Left lung (tissue), 4 donors: ENCODE measurements at regions not wholly inside any gene's neighbourhood (a gene's known extent, or its start where the extent isn't known, plus 50 kb on each side); places are given as distances from the start of the nearest gene placed in this dataset.

Experiments
- ATAC-seq: fragments of 200-7000 bp; cut with Tn5 transposase; one replicate; pipeline ENCODE4 v1.9.1; 2020; ENCODE audit warnings: moderate library complexity
- DNase-seq, 4 donors: peaks; one replicate each; pipeline ENCODE4 v3.0.0-alpha.2; 2013 to 2020
- H3K27ac ChIP-seq, 2 donors: fragments of 200-600 bp; sonication (generic) in 1 of 2; one replicate each; pipeline versions ENCODE4 v1.5.0 to v1.8.0; 2020 to 2021
- H3K27me3 ChIP-seq, 2 donors: fragments of 200-600 bp; sonication (generic) in 1 of 2; one replicate each; pipeline versions ENCODE4 v1.5.0 to v1.8.0; 2020 to 2021
- H3K36me3 ChIP-seq, 2 donors: fragments of 200-600 bp; sonication (generic) in 1 of 2; one replicate each; pipeline versions ENCODE4 v1.5.0 to v1.8.0; 2020 to 2021
- H3K4me1 ChIP-seq, 2 donors: fragments of 200-600 bp; one replicate each; pipeline ENCODE4 v1.8.0; 2021
- H3K4me3 ChIP-seq, 2 donors: fragments of 200-600 bp; sonication (generic) in 1 of 2; one replicate each; pipeline versions ENCODE4 v1.5.0 to v1.8.0; 2020 to 2021; ENCODE audit warnings: mild to moderate bottlenecking in 1 of 2
- H3K9me3 ChIP-seq, 2 donors: fragments of 200-600 bp; sonication (generic) in 1 of 2; one replicate each; pipeline versions ENCODE4 v1.5.0 to v1.8.0; 2020 to 2021
- intact Hi-C, 2 donors: fragments of 100-400 bp; cut with DNase I; formaldehyde crosslinking; loops; one replicate each; pipeline versions ENCODE4 v1.11.2 to v1.14.2; 2022
- TF ChIP-seq, protein P1 (sequence below), 2 donors: fragments of 200-600 bp; sonication (generic) in 1 of 2; IDR thresholded peaks; one replicate each; pipeline versions ENCODE4 v1.5.0 to v1.8.0; 2021; ENCODE audit warnings: antibody characterized with exemption in 2 of 2
- donor health status: DM: no; HTN: yes; CAD: no.
- donor health status: DM: no; HTN: no; CAD: no.

DNA sequence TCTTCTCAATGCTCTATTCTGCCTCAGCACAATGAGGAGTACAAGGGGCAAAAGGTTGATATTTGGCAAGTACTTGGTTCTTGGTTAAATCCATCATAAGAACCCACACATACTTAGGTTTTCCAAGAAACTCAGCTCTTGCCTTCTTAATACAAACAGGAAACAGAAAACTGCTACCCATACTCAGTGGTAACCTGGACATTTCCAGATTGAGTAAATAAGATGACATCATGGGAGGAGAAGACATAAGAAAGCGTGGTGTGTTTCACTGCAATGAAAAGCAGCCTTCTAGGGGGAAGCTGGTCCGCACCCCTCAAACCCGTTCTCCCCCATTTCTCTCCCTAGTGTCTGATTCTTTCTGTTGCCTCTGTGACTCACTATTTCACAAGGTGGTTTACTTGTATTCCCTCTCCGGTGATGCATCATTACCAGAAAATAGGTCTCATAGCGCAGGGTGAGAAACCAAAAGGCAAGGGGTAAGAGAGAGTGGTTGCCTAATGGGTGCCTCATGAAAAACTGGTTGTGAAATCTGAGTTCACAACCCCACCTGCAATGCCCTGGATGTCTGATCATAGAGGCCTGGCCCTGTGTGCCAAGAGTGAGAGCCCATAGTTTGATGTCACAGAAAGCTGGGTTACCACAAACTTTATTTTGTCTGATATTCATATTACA lies 326.5 kb upstream of the TBX3 start:
- no peak for DNase-seq
- H3K36me3 ChIP-seq, result no peaks in the 10 kb centered on the region
- no peaks in the 10 kb centered on the region for H3K27me3 ChIP-seq
- no peaks in the 10 kb centered on the region for H3K9me3 ChIP-seq
- H3K4me3 ChIP-seq, result no peak overlapping the region
- no peak overlapping the region for H3K27ac ChIP-seq
- TF ChIP-seq, protein P1, sequence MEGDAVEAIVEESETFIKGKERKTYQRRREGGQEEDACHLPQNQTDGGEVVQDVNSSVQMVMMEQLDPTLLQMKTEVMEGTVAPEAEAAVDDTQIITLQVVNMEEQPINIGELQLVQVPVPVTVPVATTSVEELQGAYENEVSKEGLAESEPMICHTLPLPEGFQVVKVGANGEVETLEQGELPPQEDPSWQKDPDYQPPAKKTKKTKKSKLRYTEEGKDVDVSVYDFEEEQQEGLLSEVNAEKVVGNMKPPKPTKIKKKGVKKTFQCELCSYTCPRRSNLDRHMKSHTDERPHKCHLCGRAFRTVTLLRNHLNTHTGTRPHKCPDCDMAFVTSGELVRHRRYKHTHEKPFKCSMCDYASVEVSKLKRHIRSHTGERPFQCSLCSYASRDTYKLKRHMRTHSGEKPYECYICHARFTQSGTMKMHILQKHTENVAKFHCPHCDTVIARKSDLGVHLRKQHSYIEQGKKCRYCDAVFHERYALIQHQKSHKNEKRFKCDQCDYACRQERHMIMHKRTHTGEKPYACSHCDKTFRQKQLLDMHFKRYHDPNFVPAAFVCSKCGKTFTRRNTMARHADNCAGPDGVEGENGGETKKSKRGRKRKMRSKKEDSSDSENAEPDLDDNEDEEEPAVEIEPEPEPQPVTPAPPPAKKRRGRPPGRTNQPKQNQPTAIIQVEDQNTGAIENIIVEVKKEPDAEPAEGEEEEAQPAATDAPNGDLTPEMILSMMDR (IDR thresholded peaks at IDR 0.05), result no peak
- intact Hi-C loops, result no loop called here
- ATAC-seq, result no peak
- H3K4me1 ChIP-seq, result no peaks in the 10 kb centered on the region

DNA sequence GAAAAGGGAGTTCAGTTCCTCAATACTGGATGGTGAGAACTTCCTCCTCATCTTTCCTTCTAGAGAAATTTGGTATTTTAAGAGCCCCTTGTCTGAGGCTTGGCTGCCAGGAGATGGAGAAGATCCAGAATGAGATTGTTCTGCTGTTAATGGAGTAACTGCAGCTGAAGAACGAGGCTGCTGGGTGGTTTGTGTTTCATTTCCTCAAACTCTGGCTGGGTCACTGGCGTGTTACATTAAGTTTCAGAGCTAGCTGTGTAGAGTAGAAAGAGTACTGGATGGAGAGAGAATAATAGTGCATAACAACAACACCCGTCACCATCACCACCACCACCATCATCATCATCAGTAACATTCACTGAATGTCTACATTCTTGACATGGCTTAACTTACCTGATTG lies 325.0 kb upstream of the TBX3 start:
- no peaks in the 10 kb centered on the region for H3K27me3 ChIP-seq
- no peak for DNase-seq

DNA sequence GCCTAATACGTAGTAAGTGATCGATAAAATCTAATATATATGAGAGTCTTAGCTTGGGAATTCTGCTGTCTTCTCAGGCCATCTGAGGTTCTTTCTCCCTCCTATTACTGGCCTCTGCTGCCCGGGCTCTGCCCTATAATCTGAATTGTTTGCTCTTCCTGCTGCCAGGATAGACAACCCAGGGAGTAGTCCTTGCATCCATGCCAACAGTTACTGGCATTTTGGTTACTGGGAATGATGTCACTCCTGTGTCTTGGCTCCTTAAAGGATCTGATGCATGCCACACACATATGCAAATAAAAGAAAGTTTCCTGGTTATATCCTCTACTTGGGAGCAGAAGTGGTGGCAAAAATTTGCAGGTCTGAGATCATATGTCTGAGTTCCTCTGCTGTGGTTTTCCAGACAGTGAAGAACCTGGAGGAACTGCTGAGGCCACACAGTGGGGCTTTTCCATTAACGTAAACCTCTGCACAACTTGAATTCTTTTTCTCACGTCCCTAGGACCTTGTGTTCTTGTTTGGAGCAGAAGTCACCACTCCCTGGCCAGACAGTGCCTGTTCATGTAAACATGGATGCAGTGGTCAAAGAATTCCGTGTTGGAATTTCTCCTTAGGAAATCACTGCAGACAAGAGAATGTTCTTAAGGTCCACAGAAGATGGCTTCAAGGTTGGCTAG lies 320.6 kb upstream of the TBX3 start:
- Histone ChIP-seq H3K4me1 (no peaks in the 10 kb centered on the region), H3K9me3 (no peaks in the 10 kb centered on the region), H3K27ac (no peak overlapping the region), H3K36me3 (no peaks in the 10 kb centered on the region), H3K4me3 (no peak overlapping the region), H3K27me3 (no peaks in the 10 kb centered on the region)
- intact Hi-C loops, result no loop called here
- TF ChIP-seq, protein P1 (IDR thresholded peaks at IDR 0.05), result no peak
- DNase-seq (no peak), ATAC-seq (no peak)

More for the DNA sequence above, 325.0 kb upstream of the TBX3 start:
- Histone ChIP-seq H3K27ac (no peak overlapping the region), H3K36me3 (no peaks in the 10 kb centered on the region), H3K4me3 (no peak overlapping the region), H3K4me1 (no peaks in the 10 kb centered on the region), H3K9me3 (no peaks in the 10 kb centered on the region)
- no peak for ATAC-seq
- TF ChIP-seq, protein P1 (IDR thresholded peaks at IDR 0.05), result no peak
- intact Hi-C loops, result no loop called here

DNA sequence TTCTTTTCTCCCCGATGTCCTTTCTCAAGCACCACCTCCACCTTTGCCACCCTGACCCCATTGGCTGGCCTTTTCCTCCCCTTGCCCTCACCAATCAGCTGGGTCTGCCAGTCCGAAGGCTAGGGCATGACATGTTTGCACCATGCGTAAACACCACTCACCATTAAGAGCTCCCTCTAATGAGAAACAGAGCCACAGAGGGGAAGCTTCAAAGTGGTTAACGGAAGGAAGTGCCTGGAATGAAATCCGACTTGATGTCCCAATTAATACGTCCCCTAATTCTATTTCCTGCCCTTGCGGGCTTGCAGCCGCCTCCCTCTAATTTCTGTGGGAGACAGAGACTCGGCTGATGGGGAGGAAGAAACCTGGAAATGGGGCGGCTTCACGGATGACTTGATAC lies 318.5 kb upstream of the TBX3 start:
- TF ChIP-seq, protein P1 (IDR thresholded peaks at IDR 0.05), result no peak
- intact Hi-C loops, result no loop called here
- no peak overlapping the region for H3K27ac ChIP-seq
- no peak overlapping the region for H3K4me3 ChIP-seq
- H3K36me3 ChIP-seq, result no peaks in the 10 kb centered on the region
- no peak for ATAC-seq
- no peaks in the 10 kb centered on the region for H3K27me3 ChIP-seq
- DNase-seq, result no peak
- H3K4me1 ChIP-seq, result no peaks in the 10 kb centered on the region
- no peaks in the 10 kb centered on the region for H3K9me3 ChIP-seq

DNA sequence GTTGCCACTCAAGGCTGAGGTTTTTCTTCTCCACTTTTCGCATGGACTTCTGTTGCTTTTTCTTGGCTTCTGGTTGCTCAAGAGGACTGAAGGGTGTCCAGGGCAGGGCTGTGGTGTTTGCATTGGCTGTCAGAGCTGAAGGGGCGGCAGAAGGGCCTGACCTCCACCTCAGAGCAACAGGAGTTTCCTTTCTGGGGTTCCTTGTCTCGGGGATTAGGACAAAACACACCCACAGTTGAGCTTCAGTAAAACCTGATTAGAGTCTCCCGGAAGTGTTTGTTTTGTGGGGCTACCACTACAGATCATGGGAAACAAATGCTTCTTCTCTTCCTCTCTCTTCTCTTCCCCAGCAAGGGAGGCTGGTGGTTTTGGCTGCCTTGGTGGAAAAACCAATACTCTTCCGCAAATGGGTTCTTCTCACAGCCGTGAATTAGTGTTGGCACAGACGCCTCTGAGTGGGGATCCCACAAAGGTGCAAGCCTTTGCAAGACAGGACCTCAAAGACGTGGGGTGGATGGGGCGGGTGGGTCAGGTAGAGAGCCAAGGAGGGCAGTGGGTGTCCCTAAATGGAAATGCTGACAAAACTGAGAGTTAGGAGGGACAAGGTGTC lies 317.7 kb upstream of the TBX3 start:
- H3K4me3 ChIP-seq, result no peak overlapping the region
- no peaks in the 10 kb centered on the region for H3K4me1 ChIP-seq
- no peaks in the 10 kb centered on the region for H3K27me3 ChIP-seq
- no peaks in the 10 kb centered on the region for H3K9me3 ChIP-seq
- DNase-seq, result no peak
- H3K36me3 ChIP-seq, result no peaks in the 10 kb centered on the region
- intact Hi-C loops, result no loop called here
- no peak overlapping the region for H3K27ac ChIP-seq
- no peak for ATAC-seq
- TF ChIP-seq, protein P1 (IDR thresholded peaks at IDR 0.05), result no peak
